ENCODE measurements at regions not wholly inside any gene's neighbourhood (a gene's known extent, or its start where the extent isn't known, plus 50 kb on each side); places are given as distances from the start of the nearest gene placed in this dataset.
"Not testable (repeated sequence)": the region's sequence is repeated elsewhere in the genome, so short reads cannot be mapped to it uniquely, and the experiment has no call there.

GRCh38 chr11:134941936-134942600 lies 530.0 kb upstream of the B3GAT1 start:
- not testable (repeated sequence) for H3K27me3 ChIP-seq

GRCh38 chr11:134941326-134941725 lies 529.3 kb upstream of the B3GAT1 start:
- ATAC-seq (no peak), DNase-seq (no peak)
- no peak overlapping the region for H3K27ac ChIP-seq
- no peak overlapping the region for H3K4me3 ChIP-seq
- intact Hi-C loops (cut with DNase I): no loop called here
- TF ChIP-seq, protein P1, sequence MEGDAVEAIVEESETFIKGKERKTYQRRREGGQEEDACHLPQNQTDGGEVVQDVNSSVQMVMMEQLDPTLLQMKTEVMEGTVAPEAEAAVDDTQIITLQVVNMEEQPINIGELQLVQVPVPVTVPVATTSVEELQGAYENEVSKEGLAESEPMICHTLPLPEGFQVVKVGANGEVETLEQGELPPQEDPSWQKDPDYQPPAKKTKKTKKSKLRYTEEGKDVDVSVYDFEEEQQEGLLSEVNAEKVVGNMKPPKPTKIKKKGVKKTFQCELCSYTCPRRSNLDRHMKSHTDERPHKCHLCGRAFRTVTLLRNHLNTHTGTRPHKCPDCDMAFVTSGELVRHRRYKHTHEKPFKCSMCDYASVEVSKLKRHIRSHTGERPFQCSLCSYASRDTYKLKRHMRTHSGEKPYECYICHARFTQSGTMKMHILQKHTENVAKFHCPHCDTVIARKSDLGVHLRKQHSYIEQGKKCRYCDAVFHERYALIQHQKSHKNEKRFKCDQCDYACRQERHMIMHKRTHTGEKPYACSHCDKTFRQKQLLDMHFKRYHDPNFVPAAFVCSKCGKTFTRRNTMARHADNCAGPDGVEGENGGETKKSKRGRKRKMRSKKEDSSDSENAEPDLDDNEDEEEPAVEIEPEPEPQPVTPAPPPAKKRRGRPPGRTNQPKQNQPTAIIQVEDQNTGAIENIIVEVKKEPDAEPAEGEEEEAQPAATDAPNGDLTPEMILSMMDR (IDR thresholded peaks at IDR 0.05): no peak
- peaks cover 7% of the 10 kb centered on the region for H3K4me1 ChIP-seq
- H3K36me3 ChIP-seq: no peaks in the 10 kb centered on the region
- H3K27me3 ChIP-seq: no peaks in the 10 kb centered on the region
- H3K9me3 ChIP-seq: no peaks in the 10 kb centered on the region

More at GRCh38 chr11:134941936-134942600, 530.0 kb upstream of the B3GAT1 start:
- H3K9me3 ChIP-seq; H3K4me3 ChIP-seq; H3K36me3 ChIP-seq; intact Hi-C loops (cut with DNase I); DNase-seq; H3K4me1 ChIP-seq; H3K27ac ChIP-seq: not testable (repeated sequence)
- TF ChIP-seq, protein P1 (IDR thresholded peaks at IDR 0.05): peak; percentile 40
- peak; percentile 51 for ATAC-seq

- no peaks in the 10 kb centered on the region for H3K27me3 ChIP-seq
- no peak for DNase-seq
- H3K4me1 ChIP-seq: peaks cover 7% of the 10 kb centered on the region
- no peak for ATAC-seq
- no peaks in the 10 kb centered on the region for H3K9me3 ChIP-seq
- no peak overlapping the region for H3K27ac ChIP-seq
- intact Hi-C loops (cut with DNase I): no loop called here
- H3K36me3 ChIP-seq: no peaks in the 10 kb centered on the region
- TF ChIP-seq, protein P1 (IDR thresholded peaks at IDR 0.05): no peak
- H3K4me3 ChIP-seq: no peak overlapping the region
These were observed 528.5 kb upstream of the B3GAT1 start for GRCh38 chr11:134940441-134941126.

- Histone ChIP-seq H3K27me3 (no peaks in the 10 kb centered on the region), H3K36me3 (no peaks in the 10 kb centered on the region), H3K9me3 (no peaks in the 10 kb centered on the region), H3K27ac (no peak overlapping the region), H3K4me1 (peaks cover 7% of the 10 kb centered on the region), H3K4me3 (no peak overlapping the region)
- TF ChIP-seq, protein P1 (IDR thresholded peaks at IDR 0.05): peak; percentile 28
- DNase-seq (no peak), ATAC-seq (no peak)
- intact Hi-C loops (cut with DNase I): no loop called here
These were observed 527.9 kb upstream of the B3GAT1 start for GRCh38 chr11:134939905-134940304.

DNA sequence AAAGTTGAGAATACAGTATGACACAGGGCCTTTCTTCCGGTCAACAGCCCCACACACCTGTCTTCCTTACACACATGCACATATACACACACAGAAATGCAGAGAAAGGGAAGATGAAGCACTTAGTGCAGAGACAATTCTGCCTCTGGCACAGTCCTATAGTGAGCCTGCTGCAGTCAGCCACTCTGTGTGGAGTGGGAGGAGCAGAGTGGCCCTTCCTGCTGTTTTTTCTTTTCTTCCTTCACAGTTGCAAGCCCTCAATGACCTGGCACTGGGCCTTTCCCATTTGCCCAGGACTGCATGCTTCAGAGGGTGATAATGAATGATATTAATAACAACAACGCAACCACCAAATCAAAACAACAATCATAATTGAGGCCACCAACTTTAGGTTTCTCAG lies 527.0 kb upstream of the B3GAT1 start:
- ATAC-seq: peak; percentile 35
- intact Hi-C loops (cut with DNase I): no loop called here
- Histone ChIP-seq H3K27ac (no peak overlapping the region), H3K4me3 (no peak overlapping the region), H3K4me1 (peaks cover 6% of the 10 kb centered on the region), H3K27me3 (no peaks in the 10 kb centered on the region), H3K36me3 (no peaks in the 10 kb centered on the region), H3K9me3 (no peaks in the 10 kb centered on the region)
- TF ChIP-seq, protein P1 (IDR thresholded peaks at IDR 0.05): no peak
- DNase-seq: no peak

Measured in upper lobe of right lung (tissue), 1 donor.